K562 (cell line): ENCODE measurements at regions not wholly inside any gene's neighbourhood (a gene's known extent, or its start where the extent isn't known, plus 50 kb on each side); places are given as distances from the start of the nearest gene placed in this dataset.

Experiments used
- ATAC-seq: fragments of 200-7000 bp; cut with Tn5 transposase; 3 replicates; pipeline ENCODE4 v1.9.1; 2020; ENCODE audit warnings: moderate library complexity
- BruUV-seq: library from RNA; stranded (reverse); fragments of 400-500 nt; replicated peaks from 2 replicates; lab custom pipeline; 2021; lab: Mats Ljungman, UMichigan
- CTCF ChIA-PET: fragments of 300-600 bp; formaldehyde crosslinking; extraction: SDS; loops from one replicate; lab custom pipeline; 2021; ENCODE audit warnings: low intra/inter-chr PET ratio; lab: Yijun Ruan, JAX
- POLR2A ChIA-PET: fragments of 300-600, 350-650 bp; sonication (Branson Sonifier 250); formaldehyde crosslinking; extraction: SDS; loops from one replicate; lab custom pipeline; 2021; ENCODE audit warnings: antibody characterized with exemption, inconsistent platforms; lab: Yijun Ruan, JAX
- DNase-seq, 4 experiments: peaks; one replicate each; pipeline versions ENCODE4 v3.0.0 to v3.0.0-alpha.2; 2011 to 2018; ENCODE audit warnings: low spot score in 3 of 4, mixed read lengths in 3 of 4; ENCODE audit errors: extremely low read depth in 1 of 4
- FAIRE-seq: peaks from 2 replicates; lab custom pipeline; 2011; peaks lifted over from hg19 to GRCh38; lab: Jason Lieb, UNC
- H2AFZ ChIP-seq: 2 replicates; pipeline ENCODE4 v1.6.0; 2011; ENCODE audit warnings: low read depth, low read length, control low read depth, inconsistent platforms
- H3K27ac ChIP-seq: fragments of 200-600 bp; 3 replicates; pipeline ENCODE4 v1.8.0; 2011; ENCODE audit warnings: low read depth, mild to moderate bottlenecking, control low read depth, inconsistent platforms, low read length, moderate library complexity, mixed read lengths; ENCODE audit errors: extremely low read depth
- H3K27me3 ChIP-seq, 2 experiments: fragments of 300-600 bp in 1 of 2; 2 replicates in 1 of 2; 3 replicates in 1 of 2; pipeline versions ENCODE4 v1.6.0 to v1.8.0; 2011; ENCODE audit warnings: inconsistent platforms in 2 of 2, low read length in 2 of 2, mild to moderate bottlenecking in 1 of 2, mixed read lengths in 1 of 2, moderate library complexity in 1 of 2; ENCODE audit not compliant: control insufficient read depth in 2 of 2, insufficient read depth in 2 of 2
- H3K36me3 ChIP-seq: fragments of 300-600 bp; 3 replicates; pipeline ENCODE4 v1.8.0; 2011; ENCODE audit warnings: mild to moderate bottlenecking, low read length, inconsistent platforms; ENCODE audit not compliant: control insufficient read depth, insufficient read depth
- H3K4me1 ChIP-seq, 2 experiments: fragments of 200-600 bp in 1 of 2; replicated peaks in 1 of 2; 2 replicates in 1 of 2; 3 replicates in 1 of 2; pipeline versions ENCODE4 v1.5.1 to v1.8.0; 2011; ENCODE audit warnings: inconsistent platforms in 2 of 2, low read length in 2 of 2, mild to moderate bottlenecking in 1 of 2, mixed read lengths in 1 of 2, moderate library complexity in 1 of 2; ENCODE audit not compliant: control insufficient read depth in 2 of 2, insufficient read depth in 2 of 2
- H3K4me2 ChIP-seq: 2 replicates; pipeline ENCODE4 v1.6.1; 2011; ENCODE audit warnings: low read length, control low read depth, inconsistent platforms, mixed read lengths; ENCODE audit not compliant: insufficient read depth
- H3K4me3 ChIP-seq: fragments of 200-600 bp; sonication (generic), shearing (Covaris generic); 2 replicates; pipeline ENCODE4 v1.5.1; 2016; ENCODE audit warnings: control low read depth, inconsistent platforms
- H3K79me2 ChIP-seq: fragments of 200-600 bp; 3 replicates; pipeline ENCODE4 v1.8.0; 2011; ENCODE audit warnings: low read length, inconsistent platforms; ENCODE audit not compliant: control insufficient read depth, insufficient read depth
- H3K9ac ChIP-seq, 2 experiments: 2 replicates each; pipeline versions ENCODE4 v1.6.0 to v1.6.1; 2011; ENCODE audit warnings: low read depth in 2 of 2, low read length in 2 of 2, control low read depth in 1 of 2, inconsistent platforms in 1 of 2, mild to moderate bottlenecking in 1 of 2, mixed read lengths in 1 of 2; ENCODE audit not compliant: insufficient read depth in 1 of 2
- H3K9me1 ChIP-seq: one replicate; pipeline ENCODE4 v1.6.0; 2011; ENCODE audit warnings: inconsistent platforms, mild to moderate bottlenecking, low read length, moderate library complexity; ENCODE audit not compliant: control insufficient read depth, insufficient read depth
- H3K9me3 ChIP-seq: replicated peaks from 2 replicates; pipeline ENCODE4 v1.5.1; 2011; ENCODE audit warnings: low read depth, low read length, inconsistent platforms; ENCODE audit not compliant: control insufficient read depth, insufficient read depth
- H4K20me1 ChIP-seq: replicated peaks from 2 replicates; pipeline ENCODE4 v1.6.1; 2011; ENCODE audit warnings: low read length, inconsistent platforms, mixed read lengths; ENCODE audit not compliant: control insufficient read depth, insufficient read depth
- BCL6 ChIP-seq: fragments of 250-450 bp; sonication (Bioruptor Pico); IDR thresholded peaks from 2 replicates; pipeline ENCODE4 v1.4.0; 2020
- BDP1 ChIP-seq: IDR thresholded peaks from 3 replicates; pipeline ENCODE4 v1.6.1; 2011; ENCODE audit not compliant: insufficient read length, insufficient read depth
- EP400 ChIP-seq: fragments of 450-650 bp; IDR thresholded peaks from 2 replicates; pipeline ENCODE4 v1.6.1; 2017; ENCODE audit warnings: antibody characterized with exemption, mild to moderate bottlenecking, moderate library complexity
- FOXK2 ChIP-seq, 2 experiments: fragments of 450-650 bp; IDR thresholded peaks in 1 of 2; conservative IDR thresholded peaks in 1 of 2; 2 replicates each; pipeline ENCODE4 v1.6.1; 2016; ENCODE audit warnings: low read depth in 2 of 2, mild to moderate bottlenecking in 1 of 2
- HDAC1 ChIP-seq, 2 experiments: fragments of 450-650 bp; IDR thresholded peaks; 2 replicates each; pipeline ENCODE4 v1.6.1; 2016 to 2017; ENCODE audit warnings: inconsistent platforms in 1 of 2, mild to moderate bottlenecking in 1 of 2, moderate library complexity in 1 of 2
- HDAC2 ChIP-seq: fragments of 450-650 bp; IDR thresholded peaks from 2 replicates; pipeline ENCODE4 v1.6.1; 2016; ENCODE audit warnings: mild to moderate bottlenecking
- HIVEP1 ChIP-seq: fragments of 250-450 bp; sonication (Bioruptor Pico); IDR thresholded peaks from 2 replicates; pipeline ENCODE4 v1.4.0; 2020; ENCODE audit warnings: mild to moderate bottlenecking
- HOXB6 ChIP-seq: fragments of 250-450 bp; sonication (Bioruptor Pico); IDR thresholded peaks from 2 replicates; pipeline ENCODE4 v1.5.1; 2022; ENCODE audit warnings: mild to moderate bottlenecking, borderline replicate concordance
- PHF20 ChIP-seq: fragments of 450-650 bp; IDR thresholded peaks from 2 replicates; pipeline ENCODE4 v1.6.1; 2018; ENCODE audit not compliant: partially characterized antibody
- POLR2AphosphoS2 ChIP-seq: IDR thresholded peaks from 2 replicates; pipeline ENCODE4 v1.6.1; 2012; ENCODE audit warnings: low read length, improper control_type of control experiment
- POU5F1 ChIP-seq: fragments of 150-350 bp; IDR thresholded peaks from 2 replicates; pipeline ENCODE4 v1.6.1; 2014; ENCODE audit warnings: borderline replicate concordance, low read length, low read depth, mild to moderate bottlenecking; ENCODE audit not compliant: partially characterized antibody
- SLC30A9 ChIP-seq: fragments of 250-450 bp; sonication (Bioruptor Pico); IDR thresholded peaks from 2 replicates; pipeline ENCODE4 v1.8.0; 2022; ENCODE audit warnings: mild to moderate bottlenecking, moderate library complexity
- SOX6 ChIP-seq: fragments of 450-650 bp; IDR thresholded peaks from 2 replicates; pipeline ENCODE4 v1.6.1; 2014; ENCODE audit warnings: mild to moderate bottlenecking
- ZKSCAN1 ChIP-seq: fragments of 150-350 bp; IDR thresholded peaks from 2 replicates; pipeline ENCODE4 v1.6.1; 2016; ENCODE audit warnings: low read depth, low read length
- ZNF140 ChIP-seq: fragments of 250-450 bp; sonication (Bioruptor Pico); IDR thresholded peaks from 2 replicates; pipeline ENCODE4 v1.8.0; 2021; ENCODE audit warnings: moderate library complexity, mild to moderate bottlenecking, inconsistent platforms
- ZNF41 ChIP-seq: fragments of 250-450 bp; sonication (Bioruptor Pico); conservative IDR thresholded peaks from 2 replicates; pipeline ENCODE4 v1.4.0; 2020; ENCODE audit warnings: mild to moderate bottlenecking
- ZSCAN29 ChIP-seq: fragments of 450-650 bp; IDR thresholded peaks from 2 replicates; pipeline ENCODE4 v1.6.1; 2017
- WGBS: fragments of 100-300 bp; shearing (Covaris generic); methylation state at CpG from one replicate; pipeline ENCODE4 v1.1.6; 2016; ENCODE audit warnings: low coverage, mixed read lengths; ENCODE audit not compliant: insufficient coverage; ENCODE audit errors: missing lambda C conversion rate; 5-methylcytosine and 5-hydroxymethylcytosine counted together
- in situ Hi-C: fragments of 300-500 bp; cut with MboI; formaldehyde crosslinking; loops from 4 replicates; pipeline ENCODE4 v1.15.0; 2018; ENCODE audit warnings: inconsistent platforms, mixed read lengths
- intact Hi-C: fragments of 100-400 bp; cut with micrococcal nuclease; formaldehyde crosslinking; loops from 2 replicates; pipeline ENCODE4 v1.14.2; 2022
- TF ChIP-seq, protein P1 (sequence below): sonication (generic); formaldehyde crosslinking; IDR thresholded peaks from 2 replicates; pipeline ENCODE4 v1.8.0; 2022; ENCODE audit warnings: missing genetic modification reagents, mild to moderate bottlenecking, borderline replicate concordance

DNA sequence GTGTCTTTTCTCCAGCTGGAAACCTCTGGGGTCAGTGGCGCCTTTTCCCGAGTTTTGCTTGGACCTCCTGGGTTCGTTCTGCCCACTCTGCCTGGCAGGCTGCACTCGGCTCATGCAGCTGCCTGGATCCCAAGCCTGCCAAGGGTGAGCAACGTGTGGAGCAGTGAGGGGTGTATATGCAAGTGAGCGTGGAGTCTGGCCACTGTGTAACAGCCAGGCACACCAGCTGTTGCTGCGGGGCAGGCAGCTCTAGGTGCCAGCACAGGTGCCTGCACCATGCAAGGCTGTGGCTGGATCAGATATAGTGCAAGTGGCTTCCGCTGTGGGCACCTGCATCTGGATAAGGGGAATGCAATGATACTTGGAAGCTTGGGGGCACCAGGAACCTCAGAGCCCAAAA is 699.4 kb downstream of the SLITRK1 start (continued):
- TF ChIP-seq SOX6 (no peak), EP400 (no peak), POLR2AphosphoS2 (no peak), HOXB6 (no peak), SLC30A9 (no peak), PHF20 (no peak), FOXK2 (conservative IDR thresholded peaks at IDR 0.05 in 1 of 2, IDR thresholded peaks at IDR 0.05 in 1 of 2; ENCODE audit: low read depth in 2 of 2) (no peak), BDP1 (no peak), ZNF41 (no peak), ZNF140 (no peak), HDAC2 (no peak)

DNA sequence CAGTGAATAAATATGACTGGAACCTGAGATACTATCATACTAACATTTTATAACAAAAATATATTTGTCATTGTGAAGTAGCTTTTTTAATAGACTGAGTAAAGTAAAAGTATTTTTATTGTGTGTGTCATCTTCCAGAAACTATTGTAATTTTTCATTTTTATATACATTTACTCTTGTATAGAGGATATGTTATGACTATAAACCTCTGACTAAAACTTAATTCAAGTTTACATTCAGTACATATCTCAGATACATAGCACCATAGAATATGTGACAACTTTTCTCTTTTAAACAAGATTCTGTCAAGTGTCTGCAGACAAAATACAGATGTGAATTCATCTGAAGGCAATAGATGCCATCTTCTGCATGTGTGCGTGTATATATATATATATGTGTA is 704.3 kb downstream of the SLITRK1 start:
- no peak for DNase-seq
- WGBS = 0% methylated on average over 1 of the region's 1 CpG
- FAIRE-seq = no peak
- Histone ChIP-seq H3K9me3 (no peaks in the 10 kb centered on the region), H3K9me1 (no peaks in the 10 kb centered on the region), H3K36me3 (no peaks in the 10 kb centered on the region), H3K79me2 (no peaks in the 10 kb centered on the region), H3K9ac (no peak overlapping the region), H3K27me3 (no peaks in the 10 kb centered on the region), H4K20me1 (no peaks in the 10 kb centered on the region), H3K4me3 (no peak overlapping the region), H3K4me2 (no peak overlapping the region), H3K4me1 (no peaks in the 10 kb centered on the region), H3K27ac (no peak overlapping the region), H2AFZ (no peak overlapping the region)
- ChIA-PET CTCF (no interaction called here), POLR2A (no interaction called here)
- BruUV-seq = no TSS peak
- ATAC-seq = no peak
- intact Hi-C loops (no loop called here), in situ Hi-C loops (no loop called here)
- TF ChIP-seq BCL6 (CRISPR knock-in tag) (no peak), HDAC1 (IDR thresholded peaks at IDR 0.05) (no peak), ZSCAN29 (no peak), HIVEP1 (no peak), ZKSCAN1 (no peak), POU5F1 (no peak)
- TF ChIP-seq, protein P1, sequence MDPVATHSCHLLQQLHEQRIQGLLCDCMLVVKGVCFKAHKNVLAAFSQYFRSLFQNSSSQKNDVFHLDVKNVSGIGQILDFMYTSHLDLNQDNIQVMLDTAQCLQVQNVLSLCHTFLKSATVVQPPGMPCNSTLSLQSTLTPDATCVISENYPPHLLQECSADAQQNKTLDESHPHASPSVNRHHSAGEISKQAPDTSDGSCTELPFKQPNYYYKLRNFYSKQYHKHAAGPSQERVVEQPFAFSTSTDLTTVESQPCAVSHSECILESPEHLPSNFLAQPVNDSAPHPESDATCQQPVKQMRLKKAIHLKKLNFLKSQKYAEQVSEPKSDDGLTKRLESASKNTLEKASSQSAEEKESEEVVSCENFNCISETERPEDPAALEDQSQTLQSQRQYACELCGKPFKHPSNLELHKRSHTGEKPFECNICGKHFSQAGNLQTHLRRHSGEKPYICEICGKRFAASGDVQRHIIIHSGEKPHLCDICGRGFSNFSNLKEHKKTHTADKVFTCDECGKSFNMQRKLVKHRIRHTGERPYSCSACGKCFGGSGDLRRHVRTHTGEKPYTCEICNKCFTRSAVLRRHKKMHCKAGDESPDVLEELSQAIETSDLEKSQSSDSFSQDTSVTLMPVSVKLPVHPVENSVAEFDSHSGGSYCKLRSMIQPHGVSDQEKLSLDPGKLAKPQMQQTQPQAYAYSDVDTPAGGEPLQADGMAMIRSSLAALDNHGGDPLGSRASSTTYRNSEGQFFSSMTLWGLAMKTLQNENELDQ (CRISPR knock-in tag) = no peak
